ENCODE measurements at regions not wholly inside any gene's neighbourhood (a gene's known extent, or its start where the extent isn't known, plus 50 kb on each side); places are given as distances from the start of the nearest gene placed in this dataset.

GRCh38 chr7:90007831-90008230, 146.4 kb upstream of the STEAP1 start:
- Histone ChIP-seq H3K36me3 (no peaks in the 10 kb centered on the region), H3K27ac (no peak overlapping the region), H3K9me3 (no peaks in the 10 kb centered on the region), H3K4me1 (no peaks in the 10 kb centered on the region), H3K4me3 (no peak overlapping the region), H3K27me3 (no peaks in the 10 kb centered on the region)
- WGBS, 4 donors, result 49 to 67% (median 56%) methylated on average over 3 of the region's 3 CpGs
- intact Hi-C loops (cut with DNase I), result no loop called here
- DNase-seq (no peak), ATAC-seq (no peak)
- no peak for TF ChIP-seq POLR2A (IDR thresholded peaks at IDR 0.05)
- TF ChIP-seq CTCF (IDR thresholded peaks at IDR 0.05), result no peak

GRCh38 chr7:90022213-90022612, 132.1 kb upstream of the STEAP1 start:
- WGBS, 4 donors, result 0 to 67% (median 38%) methylated on average over 1 of the region's 1 CpG
- H3K9me3 ChIP-seq, result peaks cover 0 to 13% (median 0%) of the 10 kb centered on the region in 12 donors
- no peak overlapping the region for H3K27ac ChIP-seq
- no peaks in the 10 kb centered on the region for H3K36me3 ChIP-seq
- DNase-seq, result no peak
- H3K4me3 ChIP-seq, result no peak overlapping the region
- H3K27me3 ChIP-seq, result no peaks in the 10 kb centered on the region
- intact Hi-C loops (cut with DNase I), result no loop called here
- no peak for ATAC-seq
- TF ChIP-seq POLR2A (IDR thresholded peaks at IDR 0.05) (no peak), CTCF (IDR thresholded peaks at IDR 0.05) (no peak)
- H3K4me1 ChIP-seq, result no peaks in the 10 kb centered on the region

GRCh38 chr7:90025771-90026170, 128.5 kb upstream of the STEAP1 start:
- no peaks in the 10 kb centered on the region for H3K27me3 ChIP-seq
- DNase-seq (no peak), ATAC-seq (no peak)
- H3K4me3 ChIP-seq, result no peak overlapping the region
- H3K4me1 ChIP-seq, result no peaks in the 10 kb centered on the region
- WGBS, 4 donors, result 74 to 90% (median 85%) methylated on average over 1 of the region's 1 CpG
- TF ChIP-seq POLR2A (IDR thresholded peaks at IDR 0.05), result no peak
- no peak for TF ChIP-seq CTCF (IDR thresholded peaks at IDR 0.05)
- intact Hi-C loops (cut with DNase I), result no loop called here
- H3K27ac ChIP-seq, result no peak overlapping the region
- H3K36me3 ChIP-seq, result no peaks in the 10 kb centered on the region
- H3K9me3 ChIP-seq, result peaks cover 0 to 9% (median 0%) of the 10 kb centered on the region in 12 donors

GRCh38 chr7:90033850-90034249, 120.4 kb upstream of the STEAP1 start:
- intact Hi-C loops (cut with DNase I), result no loop called here
- no peak for DNase-seq
- TF ChIP-seq POLR2A (IDR thresholded peaks at IDR 0.05), result no peak
- TF ChIP-seq CTCF (IDR thresholded peaks at IDR 0.05), result no peak
- WGBS, 4 donors, result 33 to 46% (median 41%) methylated on average over 4 of the region's 4 CpGs
- H3K9me3 ChIP-seq, result peaks cover 0 to 3% (median 0%) of the 10 kb centered on the region in 12 donors
- no peak for ATAC-seq
- H3K4me1 ChIP-seq, result no peaks in the 10 kb centered on the region
- no peaks in the 10 kb centered on the region for H3K36me3 ChIP-seq
- H3K27ac ChIP-seq, result no peak overlapping the region
- H3K27me3 ChIP-seq, result no peaks in the 10 kb centered on the region
- H3K4me3 ChIP-seq, result no peak overlapping the region

Data from heart left ventricle (tissue), 16 donors.